HG02798 (cell line): ENCODE measurements at regions not wholly inside any gene's neighbourhood (a gene's known extent, or its start where the extent isn't known, plus 50 kb on each side); places are given as distances from the start of the nearest gene placed in this dataset.

Experiments
- ATAC-seq: cut with Tn5 transposase; IDR thresholded peaks from one replicate; pipeline ENCODE4 v1.9.1; 2021; ENCODE audit warnings: mild to moderate bottlenecking; ENCODE audit not compliant: unreplicated experiment, poor library complexity

- no peak for ATAC-seq
Observed at GRCh38 chr12:127429551-127430285, 837.3 kb upstream of the TMEM132C start.

DNA sequence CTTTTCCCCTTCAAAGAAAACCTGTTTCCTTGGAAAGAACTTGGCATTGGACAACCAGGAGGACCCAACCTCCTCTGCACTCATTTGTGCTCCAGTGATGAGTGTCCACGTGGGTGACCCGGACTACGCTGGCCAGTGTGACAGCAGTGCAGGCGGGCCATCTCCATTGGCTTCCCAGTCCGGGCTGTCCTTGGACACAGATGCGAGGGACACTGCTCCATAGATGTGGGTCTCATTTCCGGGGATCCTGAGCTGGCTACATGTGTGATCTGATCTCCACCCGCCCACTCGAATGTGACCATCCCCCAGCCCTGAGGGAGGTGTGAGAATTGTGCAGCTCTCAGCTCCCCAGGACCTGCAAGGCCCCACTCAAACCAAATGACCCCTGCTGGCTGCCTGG, 836.6 kb upstream of the TMEM132C start:
- no peak for ATAC-seq

GRCh38 chr12:127431177-127431576, 835.8 kb upstream of the TMEM132C start:
- no peak for ATAC-seq

GRCh38 chr12:127431594-127431993, 835.4 kb upstream of the TMEM132C start:
- ATAC-seq, result no peak

- no peak for ATAC-seq
Observed at GRCh38 chr12:127435439-127435838, 831.5 kb upstream of the TMEM132C start.

- no peak for ATAC-seq
Observed at GRCh38 chr12:127438512-127439244, 828.3 kb upstream of the TMEM132C start.

GRCh38 chr12:127445581-127446139, 821.3 kb upstream of the TMEM132C start:
- ATAC-seq, result no peak

DNA sequence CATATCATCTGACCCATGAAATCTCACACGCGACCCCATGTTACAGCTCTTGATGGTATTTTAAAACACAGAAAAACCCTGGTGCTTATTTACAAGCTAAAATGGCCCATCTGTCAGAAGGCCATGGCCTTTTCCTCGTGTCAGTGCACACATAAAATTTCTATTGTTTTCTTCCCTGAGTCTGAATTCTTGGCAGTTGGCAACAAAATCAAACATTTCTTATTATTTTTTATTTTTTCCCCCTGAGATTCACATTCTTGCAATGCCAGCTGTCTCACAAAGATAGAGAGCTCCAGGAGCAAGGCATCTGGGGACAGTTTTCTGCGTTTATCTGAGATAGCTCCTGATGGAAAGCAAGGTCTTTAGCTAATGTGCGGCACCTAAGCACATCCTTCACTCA, 818.1 kb upstream of the TMEM132C start:
- no peak for ATAC-seq

DNA sequence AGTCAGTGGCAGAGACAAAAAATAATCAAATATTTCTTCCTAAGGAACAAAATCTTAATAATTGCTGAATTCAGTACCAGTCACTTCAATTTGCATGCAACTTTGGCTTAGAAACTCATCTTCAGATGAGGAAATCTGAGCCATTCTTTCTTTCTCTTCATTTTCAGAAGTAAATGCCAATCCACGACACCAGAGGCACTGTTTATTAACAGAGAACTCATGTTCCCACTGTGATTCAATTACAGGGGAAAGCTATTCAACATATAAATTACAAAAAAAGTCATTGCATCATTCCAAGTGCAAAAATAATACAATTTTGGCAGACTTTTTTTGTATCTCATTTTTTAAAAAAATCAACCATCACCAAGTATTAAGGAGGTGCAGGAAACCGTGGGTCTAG, 816.1 kb upstream of the TMEM132C start:
- no peak for ATAC-seq

DNA sequence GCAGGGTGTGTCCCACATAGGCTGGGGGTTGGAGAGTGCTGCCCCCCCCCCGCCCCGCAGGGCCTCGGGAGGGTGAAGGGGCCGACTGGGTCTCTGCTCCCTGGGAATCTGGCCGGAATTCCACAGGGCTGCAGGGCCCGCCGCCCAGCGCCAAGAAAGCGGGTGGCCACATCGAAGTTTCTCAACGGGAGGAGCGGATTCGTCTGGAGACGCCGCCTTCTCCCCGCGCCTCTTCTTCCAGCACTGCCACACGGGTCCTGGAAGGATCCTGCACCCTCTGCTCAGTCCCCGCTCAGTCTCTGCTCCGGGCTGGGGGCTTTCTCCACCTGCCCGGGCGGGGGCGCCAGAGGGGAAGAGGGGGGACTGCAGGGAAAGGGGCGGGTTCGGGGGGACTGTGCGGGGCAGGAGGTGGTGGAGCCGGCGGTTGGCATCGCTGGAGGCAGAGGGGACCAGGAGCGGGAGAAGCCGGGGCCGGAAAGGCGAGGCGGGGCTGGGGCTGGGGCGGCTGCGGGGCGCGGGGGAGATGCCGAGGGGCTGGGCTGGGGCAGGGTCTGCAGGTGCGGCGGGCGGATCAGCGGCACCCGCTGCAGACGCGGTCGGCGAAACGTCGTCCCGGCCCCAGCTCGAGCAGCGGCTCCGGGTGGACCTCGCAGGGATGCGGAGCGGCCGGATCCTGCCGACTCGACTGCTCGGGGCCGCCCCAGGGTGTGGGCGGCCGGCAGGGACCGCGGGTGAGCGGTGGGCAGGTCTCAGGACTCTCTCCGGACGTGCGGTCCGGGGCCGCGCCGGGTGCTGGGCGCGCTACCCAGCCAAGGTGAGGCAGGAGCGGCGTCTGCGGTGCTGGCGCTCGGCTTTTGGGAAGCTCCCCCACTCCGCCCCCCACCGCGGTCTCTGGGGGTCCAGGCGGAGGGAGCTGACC, 811.4 kb upstream of the TMEM132C start:
- ATAC-seq, result no peak

- no peak for ATAC-seq
Observed at GRCh38 chr12:127457726-127458125, 809.2 kb upstream of the TMEM132C start.

DNA sequence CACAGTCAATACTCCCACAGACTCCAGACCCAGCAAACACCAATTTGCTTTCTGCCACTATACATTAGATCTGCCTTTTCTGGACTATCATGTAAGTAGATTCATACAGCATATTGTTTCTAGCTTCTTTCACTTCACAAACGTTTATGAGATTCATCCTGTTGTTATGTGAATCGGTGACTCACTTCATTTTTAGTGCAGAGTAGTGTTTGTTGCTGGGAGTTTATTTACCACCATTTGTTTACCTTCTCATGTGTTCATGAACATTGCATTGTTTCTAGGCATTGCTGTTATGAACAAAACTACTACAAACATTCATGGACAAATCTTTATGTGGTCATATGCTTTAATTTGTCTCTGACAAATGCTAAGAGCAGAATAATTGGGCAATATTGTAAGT, 807.8 kb upstream of the TMEM132C start:
- ATAC-seq, result no peak

- ATAC-seq, result no peak
Observed at GRCh38 chr12:127459687-127460086, 807.3 kb upstream of the TMEM132C start.

GRCh38 chr12:127463237-127463636, 803.7 kb upstream of the TMEM132C start:
- no peak for ATAC-seq

DNA sequence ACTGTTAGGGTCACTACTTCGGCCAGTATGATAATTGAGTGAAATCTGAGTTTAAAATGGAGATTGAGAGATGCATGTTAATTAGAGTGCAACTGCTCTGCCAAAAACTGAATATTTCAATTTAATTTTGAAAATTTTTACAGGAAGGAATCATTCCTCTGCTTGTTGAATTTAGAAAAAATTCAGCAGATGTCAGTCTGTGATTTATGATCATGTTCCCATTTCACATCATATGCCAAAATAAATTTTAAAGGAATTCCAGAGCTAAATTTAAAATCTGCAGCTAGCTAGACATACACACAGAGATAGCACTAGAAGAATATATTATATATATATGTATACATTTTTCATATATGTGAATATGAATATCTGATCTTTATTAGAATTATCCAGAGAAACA, 797.6 kb upstream of the TMEM132C start:
- no peak for ATAC-seq

GRCh38 chr12:127473766-127474165, 793.2 kb upstream of the TMEM132C start:
- ATAC-seq, result no peak

DNA sequence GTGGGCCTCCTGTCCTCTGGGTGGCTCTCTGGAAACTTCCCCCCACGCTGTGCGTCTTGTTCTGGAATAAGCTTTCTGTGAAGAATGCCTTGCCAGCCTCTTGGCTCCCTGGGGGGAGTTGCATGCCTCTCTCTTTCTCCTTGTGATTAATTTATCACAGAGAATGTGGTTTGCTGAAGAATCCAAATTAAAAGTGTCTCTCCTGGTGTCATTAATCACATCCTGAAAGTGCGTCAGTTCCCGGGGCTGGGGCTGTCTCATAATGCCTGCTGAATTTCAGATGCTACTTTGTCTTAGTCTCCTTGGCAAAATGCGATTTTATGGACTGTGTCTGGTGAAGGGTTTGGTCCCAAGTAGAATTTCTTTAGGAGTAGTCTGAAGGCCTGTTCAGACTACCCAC, 787.7 kb upstream of the TMEM132C start:
- ATAC-seq, result no peak

DNA sequence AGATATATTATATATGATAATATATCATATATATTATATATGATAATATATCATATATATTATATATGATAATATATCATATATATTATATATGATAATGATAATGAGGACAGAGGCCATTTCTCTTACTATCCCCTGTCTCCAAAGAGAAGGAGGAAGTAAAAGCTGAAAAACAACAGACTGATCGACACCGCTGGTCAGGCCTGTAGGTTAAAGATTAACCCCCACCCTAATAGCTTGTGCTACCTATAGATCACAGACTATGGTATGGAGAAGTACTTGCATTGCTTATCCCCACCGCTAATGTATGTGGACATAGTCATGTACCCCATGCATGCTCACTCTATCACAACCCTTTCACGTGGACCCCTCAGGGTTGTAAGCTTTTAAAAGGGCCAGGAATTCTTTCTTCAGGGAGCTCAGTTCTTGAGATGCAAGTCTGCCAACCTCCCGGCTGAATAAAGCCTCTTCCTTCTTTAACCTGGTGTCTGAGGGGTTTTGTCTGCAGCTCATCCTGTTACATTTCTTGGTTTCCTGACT, 786.1 kb upstream of the TMEM132C start:
- no peak for ATAC-seq

DNA sequence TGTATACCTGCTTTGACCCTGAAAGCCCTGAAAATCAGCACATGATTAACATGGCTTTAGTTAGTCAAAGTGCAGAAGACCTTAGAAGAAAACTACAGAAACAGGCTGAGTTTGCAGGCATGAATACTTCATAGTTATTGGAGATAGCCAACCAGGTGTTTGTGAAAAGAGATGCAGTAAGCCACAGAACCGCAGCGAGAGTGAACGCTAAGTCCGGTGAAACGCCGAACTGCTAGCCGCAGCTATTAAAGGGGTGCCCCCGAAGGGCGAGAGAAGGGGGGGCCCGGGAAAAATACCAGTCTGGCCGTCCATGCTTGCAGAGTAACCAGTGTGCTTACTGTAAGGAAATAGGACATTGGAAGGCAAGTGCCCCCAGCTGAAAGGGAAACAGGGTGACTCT, 784.0 kb upstream of the TMEM132C start:
- ATAC-seq, result no peak

- peak; percentile 66 for ATAC-seq
Observed at GRCh38 chr12:127485528-127485927, 781.4 kb upstream of the TMEM132C start.
